RWPE1 (cell line): ENCODE measurements at regions not wholly inside any gene's neighbourhood (a gene's known extent, or its start where the extent isn't known, plus 50 kb on each side); places are given as distances from the start of the nearest gene placed in this dataset.

Source experiments
- CTCF ChIA-PET: fragments of 350-600 bp; sonication (Branson Sonifier 250); formaldehyde crosslinking; extraction: SDS; loops from one replicate; lab custom pipeline; 2021; lab: Yijun Ruan, JAX
- POLR2A ChIA-PET: fragments of 400-600 bp; formaldehyde crosslinking; extraction: SDS; loops from one replicate; lab custom pipeline; 2020; ENCODE audit warnings: antibody characterized with exemption; ENCODE audit not compliant: low non-redundant PET; lab: Yijun Ruan, JAX
- DNase-seq: peaks from one replicate; pipeline ENCODE4 v3.0.0; 2012; ENCODE audit warnings: low spot score
- H3K27ac ChIP-seq: fragments of 450-650 bp; 2 replicates; pipeline ENCODE4 v1.5.1; 2017
- CTCF ChIP-seq: fragments of 450-650 bp; conservative IDR thresholded peaks from 2 replicates; pipeline ENCODE4 v1.5.1; 2017; ENCODE audit warnings: low read depth, mild to moderate bottlenecking

- CTCF ChIA-PET = interaction anchor here (1.1 kb wide), 1 partner anchor 8 kb away, joined by 3 read pairs; no protein-coding TSS in a partner anchor
- no peak for TF ChIP-seq CTCF
- DNase-seq = no peak
- POLR2A ChIA-PET = no interaction called here
- H3K27ac ChIP-seq = no peak overlapping the region
Measured at GRCh38 chr6:159602431-159603041, 90.5 kb downstream of the SOD2 start.

GRCh38 chr6:159601211-159601610 is 91.8 kb downstream of the SOD2 start:
- TF ChIP-seq CTCF = no peak
- ChIA-PET POLR2A (no interaction called here), CTCF (interaction anchor here (0.6 kb wide), 1 partner anchor 12 kb away, joined by 4 read pairs; no protein-coding TSS in a partner anchor)
- H3K27ac ChIP-seq = no peak overlapping the region
- no peak for DNase-seq

GRCh38 chr6:159595173-159595572 is 97.9 kb downstream of the SOD2 start:
- POLR2A ChIA-PET = no interaction called here
- DNase-seq = peak; percentile 76
- peak overlapping the region; percentile 78 for H3K27ac ChIP-seq
- CTCF ChIA-PET = interaction anchor here (0.5 to 0.8 kb wide), 3 partner anchors 7 to 1076 kb away, joined by 3 to 4 read pairs (median 3); no protein-coding TSS in a partner anchor
- TF ChIP-seq CTCF = no peak

GRCh38 chr6:159594750-159595117 is 98.3 kb downstream of the SOD2 start:
- CTCF ChIA-PET = interaction anchor here (0.5 to 0.8 kb wide), 3 partner anchors 8 to 1076 kb away, joined by 3 to 4 read pairs (median 3); no protein-coding TSS in a partner anchor
- no peak for TF ChIP-seq CTCF
- peak overlapping the region; percentile 78 for H3K27ac ChIP-seq
- POLR2A ChIA-PET = no interaction called here
- peak; percentile 77 for DNase-seq

- DNase-seq = no peak
- POLR2A ChIA-PET = no interaction called here
- CTCF ChIA-PET = interaction anchor here (0.8 kb wide), 1 partner anchor 8 kb away, joined by 3 read pairs; no protein-coding TSS in a partner anchor
Measured at GRCh38 chr6:159594106-159594749, 98.8 kb downstream of the SOD2 start.

More at GRCh38 chr6:159594106-159594749, 98.8 kb downstream of the SOD2 start:
- H3K27ac ChIP-seq = peak overlapping the region; percentile 78
- TF ChIP-seq CTCF = no peak
